Left lung (tissue), 4 donors: ENCODE measurements at regions not wholly inside any gene's neighbourhood (a gene's known extent, or its start where the extent isn't known, plus 50 kb on each side); places are given as distances from the start of the nearest gene placed in this dataset.

Source experiments
- ATAC-seq: fragments of 200-7000 bp; cut with Tn5 transposase; one replicate; pipeline ENCODE4 v1.9.1; 2020; ENCODE audit warnings: moderate library complexity
- DNase-seq, 4 donors: peaks; one replicate each; pipeline ENCODE4 v3.0.0-alpha.2; 2013 to 2020
- H3K27ac ChIP-seq, 2 donors: fragments of 200-600 bp; sonication (generic) in 1 of 2; one replicate each; pipeline versions ENCODE4 v1.5.0 to v1.8.0; 2020 to 2021
- H3K27me3 ChIP-seq, 2 donors: fragments of 200-600 bp; sonication (generic) in 1 of 2; one replicate each; pipeline versions ENCODE4 v1.5.0 to v1.8.0; 2020 to 2021
- H3K36me3 ChIP-seq, 2 donors: fragments of 200-600 bp; sonication (generic) in 1 of 2; one replicate each; pipeline versions ENCODE4 v1.5.0 to v1.8.0; 2020 to 2021
- H3K4me1 ChIP-seq, 2 donors: fragments of 200-600 bp; one replicate each; pipeline ENCODE4 v1.8.0; 2021
- H3K4me3 ChIP-seq, 2 donors: fragments of 200-600 bp; sonication (generic) in 1 of 2; one replicate each; pipeline versions ENCODE4 v1.5.0 to v1.8.0; 2020 to 2021; ENCODE audit warnings: mild to moderate bottlenecking in 1 of 2
- H3K9me3 ChIP-seq, 2 donors: fragments of 200-600 bp; sonication (generic) in 1 of 2; one replicate each; pipeline versions ENCODE4 v1.5.0 to v1.8.0; 2020 to 2021
- CTCF ChIP-seq, 2 donors: fragments of 200-600 bp; sonication (generic) in 1 of 2; IDR thresholded peaks; one replicate each; pipeline versions ENCODE4 v1.5.0 to v1.8.0; 2021; ENCODE audit warnings: antibody characterized with exemption in 2 of 2
- intact Hi-C, 2 donors: fragments of 100-400 bp; cut with DNase I; formaldehyde crosslinking; loops; one replicate each; pipeline versions ENCODE4 v1.11.2 to v1.14.2; 2022
- donor health status: DM: no; HTN: yes; CAD: no.
- donor health status: DM: no; HTN: no; CAD: no.

GRCh38 chr2:49600524-49600923, 446.2 kb upstream of the FSHR start:
- intact Hi-C loops: no loop called here
- Histone ChIP-seq H3K27me3 (no peaks in the 10 kb centered on the region), H3K36me3 (no peaks in the 10 kb centered on the region), H3K27ac (no peak overlapping the region), H3K9me3 (no peaks in the 10 kb centered on the region), H3K4me1 (no peaks in the 10 kb centered on the region), H3K4me3 (no peak overlapping the region)
- ATAC-seq (no peak), DNase-seq (no peak)
- TF ChIP-seq CTCF (IDR thresholded peaks at IDR 0.05): no peak

GRCh38 chr2:49598231-49598630, 443.9 kb upstream of the FSHR start:
- intact Hi-C loops: no loop called here
- DNase-seq: no peak
- no peak overlapping the region for H3K27ac ChIP-seq
- no peak overlapping the region for H3K4me3 ChIP-seq
- H3K4me1 ChIP-seq: no peaks in the 10 kb centered on the region
- H3K36me3 ChIP-seq: no peaks in the 10 kb centered on the region
- no peak for ATAC-seq
- no peak for TF ChIP-seq CTCF (IDR thresholded peaks at IDR 0.05)
- peaks cover 0 to 12% of the 10 kb centered on the region in 2 donors for H3K9me3 ChIP-seq
- no peaks in the 10 kb centered on the region for H3K27me3 ChIP-seq

- no peak for TF ChIP-seq CTCF (IDR thresholded peaks at IDR 0.05)
- H3K36me3 ChIP-seq: no peaks in the 10 kb centered on the region
- H3K27me3 ChIP-seq: no peaks in the 10 kb centered on the region
- H3K9me3 ChIP-seq: no peaks in the 10 kb centered on the region
- H3K4me1 ChIP-seq: no peaks in the 10 kb centered on the region
- ATAC-seq: no peak
- no peak overlapping the region for H3K27ac ChIP-seq
- intact Hi-C loops: no loop called here
- H3K4me3 ChIP-seq: no peak overlapping the region
- no peak for DNase-seq
Observed at GRCh38 chr2:49585921-49586320, 431.6 kb upstream of the FSHR start.

- H3K27me3 ChIP-seq: no peaks in the 10 kb centered on the region
- intact Hi-C loops: no loop called here
- no peaks in the 10 kb centered on the region for H3K4me1 ChIP-seq
- H3K36me3 ChIP-seq: no peaks in the 10 kb centered on the region
- H3K4me3 ChIP-seq: no peak overlapping the region
- no peak for ATAC-seq
- no peaks in the 10 kb centered on the region for H3K9me3 ChIP-seq
- no peak for TF ChIP-seq CTCF (IDR thresholded peaks at IDR 0.05)
- no peak for DNase-seq
- no peak overlapping the region for H3K27ac ChIP-seq
Observed at GRCh38 chr2:49582946-49583345, 428.6 kb upstream of the FSHR start.

GRCh38 chr2:49577041-49577440, 422.7 kb upstream of the FSHR start:
- Histone ChIP-seq H3K4me1 (no peaks in the 10 kb centered on the region), H3K4me3 (no peak overlapping the region), H3K27me3 (no peaks in the 10 kb centered on the region), H3K9me3 (no peaks in the 10 kb centered on the region), H3K27ac (no peak overlapping the region), H3K36me3 (no peaks in the 10 kb centered on the region)
- no peak for DNase-seq
- intact Hi-C loops: no loop called here
- TF ChIP-seq CTCF (IDR thresholded peaks at IDR 0.05): no peak
- no peak for ATAC-seq
